Fibroblast of lung (primary cell): ENCODE measurements at regions not wholly inside any gene's neighbourhood (a gene's known extent, or its start where the extent isn't known, plus 50 kb on each side); places are given as distances from the start of the nearest gene placed in this dataset.

ENCODE experiments used
- DNase-seq, 2 donors: peaks; one replicate each; pipeline versions ENCODE4 v3.0.0 to v3.0.0-alpha.2; 2010; ENCODE audit warnings: low read depth in 2 of 2
- H2AFZ ChIP-seq: 2 replicates; pipeline ENCODE4 v1.5.1; 2012; ENCODE audit warnings: low read length, control low read depth, inconsistent platforms
- H3K27ac ChIP-seq: 2 replicates; pipeline ENCODE4 v1.5.1; 2011; ENCODE audit warnings: low read length, control low read depth; ENCODE audit not compliant: insufficient read depth
- H3K27me3 ChIP-seq: 2 replicates; pipeline ENCODE4 v1.5.1; 2011; ENCODE audit warnings: mild to moderate bottlenecking, low read length; ENCODE audit not compliant: control insufficient read depth, insufficient read depth
- H3K36me3 ChIP-seq: 2 replicates; pipeline ENCODE4 v1.5.1; 2011; ENCODE audit warnings: low read length; ENCODE audit not compliant: control insufficient read depth, insufficient read depth
- H3K4me1 ChIP-seq: 2 replicates; pipeline ENCODE4 v1.5.1; 2011; ENCODE audit warnings: low read length; ENCODE audit not compliant: control insufficient read depth, insufficient read depth; ENCODE audit errors: extremely low read depth
- H3K4me2 ChIP-seq: 2 replicates; pipeline ENCODE4 v1.5.1; 2011; ENCODE audit warnings: low read length, control low read depth; ENCODE audit not compliant: insufficient read depth; ENCODE audit errors: extremely low read depth
- H3K4me3 ChIP-seq, 4 experiments: fragments of 200-600 bp in 1 of 4; sonication (generic) in 1 of 4; replicated peaks in 1 of 4; 2 replicates each; pipeline ENCODE4 v1.5.1; 2011 to 2016; ENCODE audit warnings: low read length in 4 of 4, low read depth in 3 of 4, mild to moderate bottlenecking in 3 of 4, control low read depth in 2 of 4, inconsistent platforms in 1 of 4, mixed read lengths in 1 of 4; ENCODE audit not compliant: insufficient read depth in 1 of 4; ENCODE audit errors: control extremely low read depth in 1 of 4
- H3K79me2 ChIP-seq: 2 replicates; pipeline ENCODE4 v1.5.1; 2012; ENCODE audit warnings: mild to moderate bottlenecking, low read length, inconsistent platforms; ENCODE audit not compliant: control insufficient read depth, insufficient read depth
- H3K9ac ChIP-seq: 2 replicates; pipeline ENCODE4 v1.5.1; 2011; ENCODE audit warnings: mild to moderate bottlenecking, low read length, control low read depth; ENCODE audit not compliant: insufficient read depth
- H3K9me3 ChIP-seq: 2 replicates; pipeline ENCODE4 v1.5.1; 2012; ENCODE audit warnings: low read depth, low read length; ENCODE audit not compliant: control insufficient read depth, insufficient read depth
- H4K20me1 ChIP-seq: 2 replicates; pipeline ENCODE4 v1.5.1; 2011; ENCODE audit warnings: low read length; ENCODE audit not compliant: control insufficient read depth, insufficient read depth; ENCODE audit errors: extremely low read depth
- CTCF ChIP-seq, 2 donors: IDR thresholded peaks in 1 of 2; conservative IDR thresholded peaks in 1 of 2; 1 replicate in 1 of 2; 2 replicates in 1 of 2; pipeline ENCODE4 v1.5.1; 2011 to 2012; ENCODE audit warnings: low read length in 2 of 2, control low read depth in 1 of 2, inconsistent platforms in 1 of 2, low read depth in 1 of 2, mild to moderate bottlenecking in 1 of 2
- EZH2 ChIP-seq: IDR thresholded peaks from 2 replicates; pipeline ENCODE4 v1.5.1; 2012; ENCODE audit warnings: low read length, control low read depth, mild to moderate bottlenecking; ENCODE audit errors: missing control alignments

GRCh38 chr11:81174646-81175330, 1558.9 kb downstream of the FAM181B start:
- Histone ChIP-seq H3K4me1 (no peaks in the 10 kb centered on the region), H3K79me2 (no peaks in the 10 kb centered on the region), H3K9me3 (no peaks in the 10 kb centered on the region), H3K4me3 (no peak overlapping the region), H3K27ac (no peak overlapping the region), H3K36me3 (no peaks in the 10 kb centered on the region), H2AFZ (no peak overlapping the region), H3K9ac (no peak overlapping the region), H3K27me3 (no peaks in the 10 kb centered on the region), H4K20me1 (no peaks in the 10 kb centered on the region), H3K4me2 (no peak overlapping the region)
- no peak for DNase-seq
- no peak for TF ChIP-seq EZH2
- no peak for TF ChIP-seq CTCF (conservative IDR thresholded peaks at IDR 0.05 in 1 of 2, IDR thresholded peaks at IDR 0.05 in 1 of 2; ENCODE audit: low read depth in 1 of 2, low read length in 2 of 2)

- no peaks in the 10 kb centered on the region for H4K20me1 ChIP-seq
- H3K4me1 ChIP-seq, result no peaks in the 10 kb centered on the region
- no peak overlapping the region for H3K27ac ChIP-seq
- H3K4me3 ChIP-seq, result no peak overlapping the region
- no peak overlapping the region for H3K9ac ChIP-seq
- no peaks in the 10 kb centered on the region for H3K36me3 ChIP-seq
- no peak overlapping the region for H3K4me2 ChIP-seq
- DNase-seq, result no peak
- H3K27me3 ChIP-seq, result no peaks in the 10 kb centered on the region
- H3K9me3 ChIP-seq, result no peaks in the 10 kb centered on the region
- no peaks in the 10 kb centered on the region for H3K79me2 ChIP-seq
- no peak overlapping the region for H2AFZ ChIP-seq
- TF ChIP-seq CTCF (conservative IDR thresholded peaks at IDR 0.05 in 1 of 2, IDR thresholded peaks at IDR 0.05 in 1 of 2; ENCODE audit: low read depth in 1 of 2, low read length in 2 of 2) (no peak), EZH2 (no peak)
Measured at GRCh38 chr11:81165164-81165563, 1568.5 kb downstream of the FAM181B start.

DNA sequence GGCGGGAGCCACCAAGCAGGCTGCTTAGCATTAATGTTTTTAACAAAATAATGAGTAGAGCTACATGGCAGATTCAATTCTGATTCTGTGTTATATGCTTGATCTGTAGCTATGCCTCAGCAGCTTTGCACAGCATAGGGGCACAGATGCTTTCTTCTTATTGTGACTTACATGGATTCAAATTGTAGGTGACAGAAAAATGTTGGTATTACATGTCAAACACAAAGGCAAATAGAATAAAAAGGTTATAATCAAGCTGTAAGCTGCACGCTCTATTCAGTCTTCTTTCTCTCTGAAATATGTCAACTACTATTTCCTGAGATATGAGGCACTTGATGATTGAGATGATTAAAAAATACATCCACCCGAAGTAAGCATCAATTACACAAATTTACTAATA, 1573.8 kb downstream of the FAM181B start:
- Histone ChIP-seq H3K4me1 (no peaks in the 10 kb centered on the region), H3K27ac (no peak overlapping the region), H3K36me3 (no peaks in the 10 kb centered on the region), H3K79me2 (no peaks in the 10 kb centered on the region), H2AFZ (no peak overlapping the region), H3K4me3 (no peak overlapping the region), H3K9ac (no peak overlapping the region), H3K4me2 (no peak overlapping the region), H3K27me3 (no peaks in the 10 kb centered on the region), H4K20me1 (no peaks in the 10 kb centered on the region), H3K9me3 (no peaks in the 10 kb centered on the region)
- no peak for DNase-seq
- TF ChIP-seq CTCF (conservative IDR thresholded peaks at IDR 0.05 in 1 of 2, IDR thresholded peaks at IDR 0.05 in 1 of 2; ENCODE audit: low read depth in 1 of 2, low read length in 2 of 2), result no peak
- TF ChIP-seq EZH2, result no peak
